GM13976 (cell line): ENCODE measurements at regions not wholly inside any gene's neighbourhood (a gene's known extent, or its start where the extent isn't known, plus 50 kb on each side); places are given as distances from the start of the nearest gene placed in this dataset.

Source experiments
- DNase-seq: peaks from one replicate; pipeline ENCODE4 v3.0.0; 2012; ENCODE audit warnings: low spot score
- CTCF ChIP-seq: IDR thresholded peaks from 2 replicates; pipeline ENCODE4 v1.5.1; 2012; ENCODE audit warnings: borderline replicate concordance, mild to moderate bottlenecking; ENCODE audit not compliant: insufficient read depth; ENCODE audit errors: extremely low read depth, missing control alignments, control extremely low read depth
- in situ Hi-C: fragments of 300-500 bp; cut with MboI; formaldehyde crosslinking; loops from one replicate; pipeline ENCODE4 v1.12.0; 2022; ENCODE audit warnings: low sequenced_read_pairs, mixed read lengths, inconsistent platforms; ENCODE audit not compliant: unreplicated experiment

GRCh38 chrX:114038358-114038757 is 545.5 kb upstream of the HTR2C start:
- no peak for DNase-seq
- in situ Hi-C loops = no loop called here
- no peak for TF ChIP-seq CTCF

- no peak for DNase-seq
- in situ Hi-C loops = no loop called here
- no peak for TF ChIP-seq CTCF
These were observed 546.4 kb upstream of the HTR2C start for GRCh38 chrX:114037515-114037914.

GRCh38 chrX:114028907-114029662 is 554.8 kb upstream of the HTR2C start:
- TF ChIP-seq CTCF = no peak
- no peak for DNase-seq
- in situ Hi-C loops = no loop called here

- in situ Hi-C loops = no loop called here
- DNase-seq = no peak
- no peak for TF ChIP-seq CTCF
These were observed 566.8 kb upstream of the HTR2C start for GRCh38 chrX:114017086-114017485.

GRCh38 chrX:114015966-114016365 is 567.9 kb upstream of the HTR2C start:
- TF ChIP-seq CTCF = no peak
- in situ Hi-C loops = no loop called here
- DNase-seq = no peak

- in situ Hi-C loops = no loop called here
- DNase-seq = no peak
- TF ChIP-seq CTCF = no peak
These were observed 577.2 kb upstream of the HTR2C start for GRCh38 chrX:114006664-114007063.
